ENCODE measurements at regions not wholly inside any gene's neighbourhood (a gene's known extent, or its start where the extent isn't known, plus 50 kb on each side); places are given as distances from the start of the nearest gene placed in this dataset.
"Not testable (repeated sequence)": the region's sequence is repeated elsewhere in the genome, so short reads cannot be mapped to it uniquely, and the experiment has no call there.

- DNase-seq = peak in 1 of 3 donors; percentile 28
These were observed 339.8 kb upstream of the FRG1 start for GRCh38 chr4:189600718-189601435.

- DNase-seq = not testable (repeated sequence)
These were observed 337.8 kb upstream of the FRG1 start for GRCh38 chr4:189602827-189603226.

GRCh38 chr4:189610571-189610970 is 330.1 kb upstream of the FRG1 start:
- DNase-seq = not testable (repeated sequence)

- peak in 2 of 3 donors; percentile 17 to 32 for DNase-seq
These were observed 327.5 kb upstream of the FRG1 start for GRCh38 chr4:189613207-189613606.

- DNase-seq = no peak
These were observed 325.4 kb upstream of the FRG1 start for GRCh38 chr4:189615217-189615663.

GRCh38 chr4:189617741-189618140 is 322.9 kb upstream of the FRG1 start:
- peak in 1 of 3 donors; percentile 3 for DNase-seq

GRCh38 chr4:189619441-189620250 is 321.0 kb upstream of the FRG1 start:
- peak in 1 of 3 donors; percentile 11 for DNase-seq

GRCh38 chr4:189622574-189622973 is 318.1 kb upstream of the FRG1 start:
- not testable (repeated sequence) for DNase-seq

GRCh38 chr4:189627041-189627440 is 313.6 kb upstream of the FRG1 start:
- DNase-seq = not testable (repeated sequence)

- not testable (repeated sequence) for DNase-seq
These were observed 310.9 kb upstream of the FRG1 start for GRCh38 chr4:189629733-189630132.

- DNase-seq = not testable (repeated sequence)
These were observed 309.6 kb upstream of the FRG1 start for GRCh38 chr4:189630913-189631567.

- not testable (repeated sequence) for DNase-seq
These were observed 309.1 kb upstream of the FRG1 start for GRCh38 chr4:189631568-189631916.

GRCh38 chr4:189650436-189650835 is 290.2 kb upstream of the FRG1 start:
- not testable (repeated sequence) for DNase-seq

- DNase-seq = not testable (repeated sequence)
These were observed 287.5 kb upstream of the FRG1 start for GRCh38 chr4:189653130-189653653.

GRCh38 chr4:189653983-189654382 is 286.7 kb upstream of the FRG1 start:
- not testable (repeated sequence) for DNase-seq

GRCh38 chr4:189654396-189654795 is 286.3 kb upstream of the FRG1 start:
- DNase-seq = not testable (repeated sequence)

GRCh38 chr4:189655817-189656216 is 284.9 kb upstream of the FRG1 start:
- DNase-seq = not testable (repeated sequence)

- DNase-seq = peak; percentile 15 to 54 (median 41)
These were observed 284.0 kb upstream of the FRG1 start for GRCh38 chr4:189656641-189657040.

GRCh38 chr4:189658259-189658658 is 282.4 kb upstream of the FRG1 start:
- not testable (repeated sequence) for DNase-seq

- DNase-seq = not testable (repeated sequence)
These were observed 281.8 kb upstream of the FRG1 start for GRCh38 chr4:189658831-189659230.

- DNase-seq = no peak
These were observed 281.4 kb upstream of the FRG1 start for GRCh38 chr4:189659287-189659686.
